ENCODE measurements at regions not wholly inside any gene's neighbourhood (a gene's known extent, or its start where the extent isn't known, plus 50 kb on each side); places are given as distances from the start of the nearest gene placed in this dataset.

DNA sequence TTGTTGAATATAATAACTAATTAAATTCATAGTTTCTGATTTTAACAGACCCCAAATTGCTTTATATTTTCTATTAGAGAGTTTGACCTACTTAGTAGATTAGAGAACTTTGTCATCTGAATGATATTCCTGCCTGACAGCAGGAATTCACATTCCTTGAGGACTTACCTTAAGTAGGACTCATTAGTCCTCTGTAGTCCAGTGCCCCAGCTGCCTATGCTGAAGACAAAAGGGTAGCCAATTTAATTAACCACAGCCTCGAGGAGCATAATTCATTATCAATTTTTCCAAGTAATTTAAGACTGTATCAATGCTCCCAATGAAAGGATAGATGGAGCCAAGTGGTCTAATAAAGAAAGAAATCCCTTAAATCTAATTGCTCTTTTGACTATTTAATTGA is 1405.0 kb upstream of the IGFBP7 start:
- Mint-ChIP-seq H3K27me3 (ENCODE audit: low read depth) (no peaks in the 10 kb centered on the region), H3K27ac (no peak overlapping the region), H3K9me3 (no peaks in the 10 kb centered on the region), H3K4me1 (no peaks in the 10 kb centered on the region), H3K36me3 (ENCODE audit: low read depth) (no peaks in the 10 kb centered on the region), H3K4me3 (no peak overlapping the region)
- TF ChIP-seq CTCF (IDR thresholded peaks at IDR 0.05; ENCODE audit: unreplicated experiment in 3 of 3) = no peak

DNA sequence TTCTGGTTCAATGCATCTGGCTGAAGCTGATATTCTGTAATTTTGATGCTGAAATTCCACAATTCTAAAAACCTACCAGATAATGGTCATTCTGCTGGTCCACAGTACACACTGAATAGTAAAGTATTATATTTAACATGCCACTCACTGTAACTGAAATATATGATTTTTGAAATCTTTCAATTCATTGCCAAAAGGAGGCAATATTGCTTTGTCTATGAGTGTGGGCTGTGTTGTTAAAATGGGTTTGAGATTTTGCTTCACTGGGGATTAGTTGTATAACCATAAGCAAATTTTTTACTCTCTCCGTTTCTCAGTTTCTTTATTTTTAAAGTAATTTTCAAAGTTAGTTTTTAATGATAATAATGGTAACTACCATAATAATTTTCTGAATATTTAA is 1404.1 kb upstream of the IGFBP7 start:
- no peaks in the 10 kb centered on the region for H3K9me3 Mint-ChIP-seq
- no peak overlapping the region for H3K27ac Mint-ChIP-seq
- no peaks in the 10 kb centered on the region for H3K4me1 Mint-ChIP-seq
- no peak overlapping the region for H3K4me3 Mint-ChIP-seq
- peak in 1 of 3 experiments; percentile 17 for TF ChIP-seq CTCF (IDR thresholded peaks at IDR 0.05; ENCODE audit: unreplicated experiment in 3 of 3)
- H3K27me3 Mint-ChIP-seq (ENCODE audit: low read depth) = no peaks in the 10 kb centered on the region
- no peaks in the 10 kb centered on the region for H3K36me3 Mint-ChIP-seq (ENCODE audit: low read depth)

- H3K9me3 Mint-ChIP-seq = no peaks in the 10 kb centered on the region
- TF ChIP-seq CTCF (IDR thresholded peaks at IDR 0.05; ENCODE audit: unreplicated experiment in 3 of 3) = no peak
Observed at GRCh38 chr4:58510652-58511051, 1400.5 kb upstream of the IGFBP7 start.

DNA sequence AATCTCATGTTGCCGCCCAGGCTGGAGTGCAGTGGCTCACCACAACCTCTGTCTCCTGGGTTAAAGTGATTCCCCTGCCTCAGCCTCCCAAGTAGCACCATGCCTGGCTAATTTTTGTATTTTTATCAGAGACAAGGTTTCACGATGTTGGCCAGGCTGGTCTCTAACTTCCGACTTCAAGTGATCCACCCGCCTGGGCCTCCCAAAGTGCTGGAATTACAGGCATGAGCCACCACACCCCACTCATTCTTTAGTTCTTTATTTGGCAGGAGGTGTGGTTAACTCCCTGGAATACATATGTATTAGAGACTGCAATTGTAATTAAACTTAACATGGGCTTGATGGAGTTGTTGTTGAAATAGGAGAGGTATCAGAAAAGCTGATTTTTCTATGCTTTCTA is 1396.9 kb upstream of the IGFBP7 start:
- no peaks in the 10 kb centered on the region for H3K4me1 Mint-ChIP-seq
- H3K27me3 Mint-ChIP-seq (ENCODE audit: low read depth) = no peaks in the 10 kb centered on the region
- H3K4me3 Mint-ChIP-seq = no peak overlapping the region
- no peaks in the 10 kb centered on the region for H3K9me3 Mint-ChIP-seq
- H3K27ac Mint-ChIP-seq = no peak overlapping the region
- TF ChIP-seq CTCF (IDR thresholded peaks at IDR 0.05; ENCODE audit: unreplicated experiment in 3 of 3) = no peak
- H3K36me3 Mint-ChIP-seq (ENCODE audit: low read depth) = no peaks in the 10 kb centered on the region

More at GRCh38 chr4:58510652-58511051, 1400.5 kb upstream of the IGFBP7 start:
- no peaks in the 10 kb centered on the region for H3K36me3 Mint-ChIP-seq (ENCODE audit: low read depth)
- H3K27ac Mint-ChIP-seq = no peak overlapping the region
- no peaks in the 10 kb centered on the region for H3K4me1 Mint-ChIP-seq
- no peak overlapping the region for H3K4me3 Mint-ChIP-seq
- no peaks in the 10 kb centered on the region for H3K27me3 Mint-ChIP-seq (ENCODE audit: low read depth)

DNA sequence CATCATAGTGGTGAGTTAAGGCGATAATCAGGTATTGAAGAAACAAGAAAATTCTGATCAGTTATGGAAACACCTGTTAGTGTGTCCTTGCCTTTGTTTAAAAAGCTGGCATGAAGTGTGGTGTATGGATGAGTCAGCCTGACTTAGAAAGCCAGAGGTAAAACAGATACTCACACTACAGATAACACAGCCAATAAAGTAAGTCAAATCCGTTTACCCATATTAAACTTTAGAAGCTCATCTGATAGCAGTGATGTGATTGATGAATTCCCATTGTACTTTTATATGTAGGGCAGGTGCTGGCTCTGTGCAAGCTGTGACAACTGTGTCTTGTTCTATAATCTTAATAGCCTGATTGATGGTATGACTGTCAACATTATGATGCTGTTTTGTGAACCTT is 1392.7 kb upstream of the IGFBP7 start:
- Mint-ChIP-seq H3K36me3 (ENCODE audit: low read depth) (no peaks in the 10 kb centered on the region), H3K27me3 (ENCODE audit: low read depth) (no peaks in the 10 kb centered on the region), H3K27ac (no peak overlapping the region), H3K4me1 (no peaks in the 10 kb centered on the region), H3K9me3 (no peaks in the 10 kb centered on the region), H3K4me3 (no peak overlapping the region)
- no peak for TF ChIP-seq CTCF (IDR thresholded peaks at IDR 0.05; ENCODE audit: unreplicated experiment in 3 of 3)

- no peaks in the 10 kb centered on the region for H3K27me3 Mint-ChIP-seq (ENCODE audit: low read depth)
- TF ChIP-seq CTCF (IDR thresholded peaks at IDR 0.05; ENCODE audit: unreplicated experiment in 3 of 3) = no peak
- H3K9me3 Mint-ChIP-seq = no peaks in the 10 kb centered on the region
- H3K4me3 Mint-ChIP-seq = no peak overlapping the region
- no peaks in the 10 kb centered on the region for H3K4me1 Mint-ChIP-seq
- no peaks in the 10 kb centered on the region for H3K36me3 Mint-ChIP-seq (ENCODE audit: low read depth)
- peak overlapping the region in 2 of 3 experiments; percentile 40 to 82 for H3K27ac Mint-ChIP-seq
Observed at GRCh38 chr4:58499182-58499581, 1389.0 kb upstream of the IGFBP7 start.
